HepG2 (cell line): ENCODE measurements at regions not wholly inside any gene's neighbourhood (a gene's known extent, or its start where the extent isn't known, plus 50 kb on each side); places are given as distances from the start of the nearest gene placed in this dataset.

ENCODE experiments used
- ATAC-seq: fragments of 200-7000 bp; cut with Tn5 transposase; 3 replicates; pipeline ENCODE4 v1.9.1; 2020; ENCODE audit warnings: mild to moderate bottlenecking, moderate library complexity
- BruUV-seq: library from RNA; stranded (reverse); fragments of 400-500 nt; replicated peaks from 2 replicates; lab custom pipeline; 2021; lab: Mats Ljungman, UMichigan
- CTCF ChIA-PET: fragments of 300-600 bp; formaldehyde crosslinking; extraction: SDS; loops from one replicate; lab custom pipeline; 2021; ENCODE audit warnings: low total read pairs, inconsistent platforms, low intra/inter-chr PET ratio; lab: Yijun Ruan, JAX
- POLR2A ChIA-PET: fragments of 350-600 bp; sonication (Branson Sonifier 250); formaldehyde crosslinking; loops from one replicate; lab custom pipeline; 2020; ENCODE audit warnings: antibody characterized with exemption, inconsistent platforms; lab: Yijun Ruan, JAX
- DNase-seq: peaks from one replicate; pipeline ENCODE4 v3.0.0-alpha.2; 2015; ENCODE audit warnings: low spot score
- FAIRE-seq: peaks from 3 replicates; lab custom pipeline; 2011; peaks lifted over from hg19 to GRCh38; lab: Jason Lieb, UNC
- H2AFZ ChIP-seq: one replicate; pipeline ENCODE4 v1.6.1; 2011; ENCODE audit warnings: low read length, inconsistent platforms
- H3K27ac ChIP-seq: fragments of 300-600 bp; 3 replicates; pipeline ENCODE4 v1.8.0; 2011; ENCODE audit warnings: mixed run types, mild to moderate bottlenecking, mixed read lengths, low read length, inconsistent platforms; ENCODE audit not compliant: insufficient read depth; ENCODE audit errors: extremely low read length
- H3K27me3 ChIP-seq, 2 experiments: fragments of 200-600 bp in 1 of 2; 2 replicates in 1 of 2; 3 replicates in 1 of 2; pipeline versions ENCODE4 v1.6.0 to v1.8.0; 2011; ENCODE audit warnings: low read length in 2 of 2, mild to moderate bottlenecking in 2 of 2, moderate library complexity in 2 of 2, inconsistent platforms in 1 of 2; ENCODE audit not compliant: insufficient read depth in 2 of 2, control insufficient read depth in 1 of 2
- H3K36me3 ChIP-seq, 2 experiments: fragments of 200-600 bp in 1 of 2; replicated peaks in 1 of 2; 2 replicates in 1 of 2; 3 replicates in 1 of 2; pipeline versions ENCODE4 v1.5.1 to v1.8.0; 2011; ENCODE audit warnings: low read length in 2 of 2, inconsistent platforms in 1 of 2; ENCODE audit not compliant: insufficient read depth in 2 of 2, control insufficient read depth in 1 of 2
- H3K4me1 ChIP-seq: 2 replicates; pipeline ENCODE4 v1.5.1; 2012; ENCODE audit warnings: low read length, inconsistent platforms; ENCODE audit not compliant: insufficient read depth
- H3K4me2 ChIP-seq: 2 replicates; pipeline ENCODE4 v1.6.0; 2011; ENCODE audit warnings: low read depth, low read length, inconsistent platforms
- H3K4me3 ChIP-seq, 3 experiments: fragments of 200-600 bp in 1 of 3; sonication (generic), shearing (Covaris generic) in 1 of 3; replicated peaks in 1 of 3; 2 replicates each; pipeline ENCODE4 v1.5.1; 2011 to 2016; ENCODE audit warnings: low read length in 3 of 3, inconsistent platforms in 2 of 3, low read depth in 2 of 3, mild to moderate bottlenecking in 2 of 3, control low read depth in 1 of 3, mixed read lengths in 1 of 3; ENCODE audit not compliant: insufficient read depth in 1 of 3
- H3K79me2 ChIP-seq: one replicate; pipeline ENCODE4 v1.6.1; 2011; ENCODE audit warnings: low read length, inconsistent platforms; ENCODE audit not compliant: insufficient read depth
- H3K9ac ChIP-seq: 2 replicates; pipeline ENCODE4 v1.6.0; 2011; ENCODE audit warnings: mild to moderate bottlenecking, low read depth, low read length, inconsistent platforms; ENCODE audit not compliant: insufficient read depth
- H3K9me3 ChIP-seq: 2 replicates; pipeline ENCODE4 v1.5.1; 2012; ENCODE audit warnings: mild to moderate bottlenecking, low read length
- H4K20me1 ChIP-seq: 2 replicates; pipeline ENCODE4 v1.6.0; 2011; ENCODE audit warnings: inconsistent platforms, mild to moderate bottlenecking, low read length, moderate library complexity; ENCODE audit not compliant: insufficient read depth
- ATF7-NPFF ChIP-seq: sonication (generic); formaldehyde crosslinking; IDR thresholded peaks from 2 replicates; pipeline ENCODE4 v1.8.1; 2023; ENCODE audit warnings: mild to moderate bottlenecking, low read depth, missing genetic modification reagents, moderate library complexity
- FOXM1 ChIP-seq: sonication (generic); formaldehyde crosslinking; IDR thresholded peaks from 2 replicates; pipeline ENCODE4 v1.5.0; 2020; ENCODE audit warnings: missing genetic modification reagents
- KIAA2018 ChIP-seq: sonication (generic); formaldehyde crosslinking; IDR thresholded peaks from 2 replicates; pipeline ENCODE4 v1.5.0; 2020; ENCODE audit warnings: mild to moderate bottlenecking, missing genetic modification reagents, borderline replicate concordance
- MTA1 ChIP-seq: sonication (generic); formaldehyde crosslinking; IDR thresholded peaks from 2 replicates; pipeline ENCODE4 v1.4.0; 2020; ENCODE audit warnings: missing genetic modification reagents, mild to moderate bottlenecking, borderline replicate concordance
- NFKB2 ChIP-seq: sonication (generic); formaldehyde crosslinking; IDR thresholded peaks from 2 replicates; pipeline ENCODE4 v1.4.0; 2020; ENCODE audit warnings: missing genetic modification reagents, borderline replicate concordance
- SOX6 ChIP-seq, 2 experiments: fragments of 450-650 bp in 1 of 2; sonication (generic) in 1 of 2; formaldehyde crosslinking in 1 of 2; IDR thresholded peaks; 2 replicates each; pipeline versions ENCODE4 v1.4.0 to v1.6.1; 2017 to 2020; ENCODE audit warnings: antibody characterized with exemption in 1 of 2, mild to moderate bottlenecking in 1 of 2, missing genetic modification reagents in 1 of 2
- ZFP90 ChIP-seq: sonication (generic); formaldehyde crosslinking; IDR thresholded peaks from 2 replicates; pipeline ENCODE4 v1.8.0; 2022; ENCODE audit warnings: missing genetic modification reagents, mild to moderate bottlenecking, inconsistent platforms, borderline replicate concordance
- ZNF510 ChIP-seq: sonication (generic); formaldehyde crosslinking; IDR thresholded peaks from 2 replicates; pipeline ENCODE4 v1.4.0; 2020; ENCODE audit warnings: low read depth, mild to moderate bottlenecking, missing genetic modification reagents
- ZNF629 ChIP-seq: sonication (generic); formaldehyde crosslinking; conservative IDR thresholded peaks from 2 replicates; pipeline ENCODE4 v1.5.0; 2020; ENCODE audit warnings: missing genetic modification reagents
- WGBS: methylation state at CpG from one replicate; pipeline ENCODE4 v1.1.6; 2017; ENCODE audit warnings: low lambda C conversion rate; 5-methylcytosine and 5-hydroxymethylcytosine counted together
- in situ Hi-C: cut with HindIII; loops from 2 replicates; pipeline ENCODE4 v1.10.0; 2017; ENCODE audit warnings: low pct_unique_long_range_greater_than_20kb; ENCODE audit not compliant: extremely low pct_ligation_motif_present
- intact Hi-C: fragments of 100-400 bp; cut with micrococcal nuclease; formaldehyde crosslinking; loops from one replicate; pipeline ENCODE4 v1.10.0; 2022; ENCODE audit not compliant: unreplicated experiment
- TF ChIP-seq, protein P1 (sequence below): sonication (generic); formaldehyde crosslinking; IDR thresholded peaks from 2 replicates; pipeline ENCODE4 v1.5.0; 2020; ENCODE audit warnings: missing genetic modification reagents
- TF ChIP-seq, protein P2 (sequence below): sonication (generic); formaldehyde crosslinking; IDR thresholded peaks from 2 replicates; pipeline ENCODE4 v1.4.0; 2020; ENCODE audit warnings: mild to moderate bottlenecking, low read depth, missing genetic modification reagents

GRCh38 chr2:235148201-235149170, 196.7 kb downstream of the SH3BP4 start:
- Histone ChIP-seq H3K27me3 (peaks cover 0 to 48% of the 10 kb centered on the region in 2 experiments; a peak in 4 of 5 replicates), H3K9ac (no peak overlapping the region), H3K4me1 (no peaks in the 10 kb centered on the region), H3K4me3 (no peak overlapping the region), H4K20me1 (no peaks in the 10 kb centered on the region), H3K79me2 (no peaks in the 10 kb centered on the region), H3K36me3 (no peaks in the 10 kb centered on the region), H3K27ac (no peak overlapping the region), H3K9me3 (no peaks in the 10 kb centered on the region), H2AFZ (no peak overlapping the region), H3K4me2 (no peak overlapping the region)
- ChIA-PET POLR2A (no interaction called here), CTCF (no interaction called here)
- no peak for FAIRE-seq
- no peak for ATAC-seq
- WGBS = 4% methylated on average over 7 of the region's 7 CpGs
- in situ Hi-C loops (no loop called here), intact Hi-C loops (no loop called here)
- BruUV-seq = no TSS peak
- no peak for DNase-seq
- no peak for TF ChIP-seq ZNF629
- no peak for TF ChIP-seq NFKB2 (CRISPR knock-in tag)
- no peak for TF ChIP-seq FOXM1 (CRISPR knock-in tag)
- TF ChIP-seq, protein P1, sequence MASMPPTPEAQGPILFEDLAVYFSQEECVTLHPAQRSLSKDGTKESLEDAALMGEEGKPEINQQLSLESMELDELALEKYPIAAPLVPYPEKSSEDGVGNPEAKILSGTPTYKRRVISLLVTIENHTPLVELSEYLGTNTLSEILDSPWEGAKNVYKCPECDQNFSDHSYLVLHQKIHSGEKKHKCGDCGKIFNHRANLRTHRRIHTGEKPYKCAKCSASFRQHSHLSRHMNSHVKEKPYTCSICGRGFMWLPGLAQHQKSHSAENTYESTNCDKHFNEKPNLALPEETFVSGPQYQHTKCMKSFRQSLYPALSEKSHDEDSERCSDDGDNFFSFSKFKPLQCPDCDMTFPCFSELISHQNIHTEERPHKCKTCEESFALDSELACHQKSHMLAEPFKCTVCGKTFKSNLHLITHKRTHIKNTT (CRISPR knock-in tag) = no peak
- no peak for TF ChIP-seq ZFP90 (CRISPR knock-in tag)
- no peak for TF ChIP-seq ZNF510 (CRISPR knock-in tag)
- no peak for TF ChIP-seq SOX6 (IDR thresholded peaks at IDR 0.05)
- TF ChIP-seq SOX6 (CRISPR knock-in tag; IDR thresholded peaks at IDR 0.05) = no peak
- TF ChIP-seq KIAA2018 = no peak
- no peak for TF ChIP-seq MTA1 (CRISPR knock-in tag)
- no peak for TF ChIP-seq ATF7-NPFF (CRISPR knock-in tag)
- TF ChIP-seq, protein P2, sequence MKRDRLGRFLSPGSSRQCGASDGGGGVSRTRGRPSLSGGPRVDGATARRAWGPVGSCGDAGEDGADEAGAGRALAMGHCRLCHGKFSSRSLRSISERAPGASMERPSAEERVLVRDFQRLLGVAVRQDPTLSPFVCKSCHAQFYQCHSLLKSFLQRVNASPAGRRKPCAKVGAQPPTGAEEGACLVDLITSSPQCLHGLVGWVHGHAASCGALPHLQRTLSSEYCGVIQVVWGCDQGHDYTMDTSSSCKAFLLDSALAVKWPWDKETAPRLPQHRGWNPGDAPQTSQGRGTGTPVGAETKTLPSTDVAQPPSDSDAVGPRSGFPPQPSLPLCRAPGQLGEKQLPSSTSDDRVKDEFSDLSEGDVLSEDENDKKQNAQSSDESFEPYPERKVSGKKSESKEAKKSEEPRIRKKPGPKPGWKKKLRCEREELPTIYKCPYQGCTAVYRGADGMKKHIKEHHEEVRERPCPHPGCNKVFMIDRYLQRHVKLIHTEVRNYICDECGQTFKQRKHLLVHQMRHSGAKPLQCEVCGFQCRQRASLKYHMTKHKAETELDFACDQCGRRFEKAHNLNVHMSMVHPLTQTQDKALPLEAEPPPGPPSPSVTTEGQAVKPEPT = no peak
